IMR-90 (cell line): ENCODE measurements at regions not wholly inside any gene's neighbourhood (a gene's known extent, or its start where the extent isn't known, plus 50 kb on each side); places are given as distances from the start of the nearest gene placed in this dataset.

Experiments used
- ATAC-seq: fragments of 200-7000 bp; cut with Tn5 transposase; 2 replicates; pipeline ENCODE4 v1.9.1; 2020; ENCODE audit warnings: low read depth, mild to moderate bottlenecking, moderate library complexity
- BruUV-seq: library from RNA; stranded (reverse); fragments of 400-500 nt; replicated peaks from 2 replicates; lab custom pipeline; 2021; lab: Mats Ljungman, UMichigan
- CTCF ChIA-PET: fragments of 300-600 bp; formaldehyde crosslinking; extraction: SDS; loops from one replicate; lab custom pipeline; 2021; ENCODE audit warnings: antibody characterized with exemption; lab: Yijun Ruan, JAX
- POLR2A ChIA-PET: fragments of 300-600 bp; sonication (Branson Sonifier 250); formaldehyde crosslinking; loops from one replicate; lab custom pipeline; 2022; ENCODE audit warnings: antibody characterized with exemption; ENCODE audit not compliant: unreplicated experiment; lab: Charles Lee
- DNase-seq: peaks from one replicate; pipeline ENCODE4 v3.0.0; 2013
- H2AFZ ChIP-seq: replicated peaks from 2 replicates; pipeline ENCODE3; 2013; ENCODE audit warnings: low read length, mild to moderate bottlenecking; ENCODE audit not compliant: poor library complexity
- H2AK5ac ChIP-seq: 2 replicates; pipeline ENCODE4 v1.6.1; 2013; ENCODE audit warnings: low read depth, low read length, inconsistent platforms
- H2AK9ac ChIP-seq: replicated peaks from 2 replicates; pipeline ENCODE3; 2013; ENCODE audit warnings: mild to moderate bottlenecking, low read depth, low read length, moderate library complexity; ENCODE audit not compliant: poor library complexity
- H2BK120ac ChIP-seq: 2 replicates; pipeline ENCODE4 v1.6.1; 2013; ENCODE audit warnings: low read depth, low read length, inconsistent platforms
- H2BK15ac ChIP-seq: 3 replicates; pipeline ENCODE4 v1.6.1; 2013; ENCODE audit warnings: low read depth, low read length, inconsistent platforms
- H2BK20ac ChIP-seq: 2 replicates; pipeline ENCODE4 v1.6.1; 2013; ENCODE audit warnings: low read depth, mild to moderate bottlenecking, inconsistent platforms, low read length, moderate library complexity
- H2BK5ac ChIP-seq: 2 replicates; pipeline ENCODE4 v1.6.1; 2013; ENCODE audit warnings: mild to moderate bottlenecking, low read depth, low read length, inconsistent platforms; ENCODE audit not compliant: poor library complexity, severe bottlenecking
- H3K14ac ChIP-seq: replicated peaks from 2 replicates; pipeline ENCODE4 v1.6.1; 2013; ENCODE audit warnings: low read depth, low read length, inconsistent platforms
- H3K18ac ChIP-seq: 2 replicates; pipeline ENCODE4 v1.6.1; 2013; ENCODE audit warnings: low read depth, low read length, control low read depth
- H3K23ac ChIP-seq: 2 replicates; pipeline ENCODE4 v1.6.1; 2013; ENCODE audit warnings: low read depth, low read length, inconsistent platforms
- H3K27ac ChIP-seq: 2 replicates; pipeline ENCODE4 v1.5.1; 2013; ENCODE audit warnings: mild to moderate bottlenecking, control low read depth, low read length; ENCODE audit not compliant: insufficient read depth
- H3K27me3 ChIP-seq: 2 replicates; pipeline ENCODE4 v1.6.1; 2013; ENCODE audit warnings: low read length; ENCODE audit not compliant: control insufficient read depth, insufficient read depth
- H3K36me3 ChIP-seq: 2 replicates; pipeline ENCODE4 v1.6.1; 2013; ENCODE audit warnings: low read length, mixed read lengths; ENCODE audit not compliant: control insufficient read depth, insufficient read depth
- H3K4ac ChIP-seq: 2 replicates; pipeline ENCODE4 v1.6.1; 2013; ENCODE audit warnings: low read depth, low read length, inconsistent platforms
- H3K4me1 ChIP-seq: 2 replicates; pipeline ENCODE4 v1.6.1; 2013; ENCODE audit warnings: low read length, mixed read lengths; ENCODE audit not compliant: control insufficient read depth, insufficient read depth
- H3K4me2 ChIP-seq: 2 replicates; pipeline ENCODE4 v1.6.1; 2013; ENCODE audit warnings: low read depth, mild to moderate bottlenecking, control low read depth, low read length, moderate library complexity
- H3K4me3 ChIP-seq: 2 replicates; pipeline ENCODE4 v1.5.1; 2013; ENCODE audit warnings: low read depth, mild to moderate bottlenecking, control low read depth, low read length, moderate library complexity; ENCODE audit not compliant: insufficient read depth
- H3K56ac ChIP-seq: 2 replicates; pipeline ENCODE4 v1.6.1; 2013; ENCODE audit warnings: low read length, inconsistent platforms; ENCODE audit not compliant: insufficient read depth; ENCODE audit errors: extremely low read depth
- H3K79me1 ChIP-seq, 2 experiments: 2 replicates each; pipeline ENCODE4 v1.6.1; 2013; ENCODE audit warnings: low read length in 2 of 2, inconsistent platforms in 1 of 2, low read depth in 1 of 2
- H3K9ac ChIP-seq: 2 replicates; pipeline ENCODE4 v1.6.1; 2013; ENCODE audit warnings: low read depth, low read length, control low read depth
- H3K9me1 ChIP-seq: 2 replicates; pipeline ENCODE4 v1.6.1; 2013; ENCODE audit warnings: low read length, inconsistent platforms; ENCODE audit not compliant: insufficient read depth
- H3K9me3 ChIP-seq: 2 replicates; pipeline ENCODE4 v1.6.1; 2013; ENCODE audit warnings: low read length; ENCODE audit not compliant: control insufficient read depth, insufficient read depth
- H4K20me1 ChIP-seq: 2 replicates; pipeline ENCODE4 v1.6.1; 2013; ENCODE audit warnings: low read length, inconsistent platforms; ENCODE audit not compliant: insufficient read depth
- H4K5ac ChIP-seq: 2 replicates; pipeline ENCODE4 v1.6.1; 2013; ENCODE audit warnings: mild to moderate bottlenecking, low read depth, low read length, control low read depth
- H4K8ac ChIP-seq, 2 experiments: 2 replicates each; pipeline ENCODE4 v1.6.1; 2013; ENCODE audit warnings: low read depth in 2 of 2, low read length in 2 of 2, control low read depth in 1 of 2, inconsistent platforms in 1 of 2
- H4K91ac ChIP-seq: 2 replicates; pipeline ENCODE4 v1.6.1; 2013; ENCODE audit warnings: low read depth, low read length, inconsistent platforms; ENCODE audit not compliant: insufficient read depth
- BHLHE40 ChIP-seq: fragments of 150-350 bp; IDR thresholded peaks from 2 replicates; pipeline ENCODE4 v1.6.1; 2016; ENCODE audit warnings: mild to moderate bottlenecking, low read depth, low read length
- CEBPB ChIP-seq: IDR thresholded peaks from 2 replicates; pipeline ENCODE4 v1.6.1; 2012; ENCODE audit warnings: low read depth, low read length, improper control_type of control experiment
- CHD1 ChIP-seq: IDR thresholded peaks from 2 replicates; pipeline ENCODE4 v1.6.1; 2012; ENCODE audit warnings: low read depth, low read length, improper control_type of control experiment
- CTCF ChIP-seq: conservative IDR thresholded peaks from 2 replicates; pipeline ENCODE4 v1.5.1; 2012; ENCODE audit warnings: mild to moderate bottlenecking, low read depth, low read length, improper control_type of control experiment
- FOS ChIP-seq: fragments of 150-350 bp; IDR thresholded peaks from 2 replicates; pipeline ENCODE4 v1.6.1; 2016; ENCODE audit warnings: low read depth, low read length
- MAFK ChIP-seq: IDR thresholded peaks from 2 replicates; pipeline ENCODE4 v1.6.1; 2012; ENCODE audit warnings: low read depth, low read length, improper control_type of control experiment
- MAZ ChIP-seq: IDR thresholded peaks from 2 replicates; pipeline ENCODE4 v1.6.1; 2012; ENCODE audit warnings: low read depth, mild to moderate bottlenecking, low read length, improper control_type of control experiment, moderate library complexity, borderline replicate concordance
- MXI1 ChIP-seq: IDR thresholded peaks from 2 replicates; pipeline ENCODE4 v1.6.1; 2012; ENCODE audit warnings: low read depth, mild to moderate bottlenecking, low read length, moderate library complexity, borderline replicate concordance
- NFE2L2 ChIP-seq: fragments of 150-350 bp; IDR thresholded peaks from 2 replicates; pipeline ENCODE4 v1.6.1; 2016; ENCODE audit warnings: low read depth, mild to moderate bottlenecking, low read length
- POLR2A ChIP-seq: IDR thresholded peaks from 2 replicates; pipeline ENCODE4 v1.6.1; 2012; ENCODE audit warnings: mild to moderate bottlenecking, low read depth, low read length
- RAD21 ChIP-seq: IDR thresholded peaks from 2 replicates; pipeline ENCODE4 v1.6.1; 2012; ENCODE audit warnings: low read length, improper control_type of control experiment
- RCOR1 ChIP-seq: IDR thresholded peaks from 2 replicates; pipeline ENCODE4 v1.6.1; 2012; ENCODE audit warnings: mild to moderate bottlenecking, low read length, improper control_type of control experiment; ENCODE audit not compliant: insufficient replicate concordance
- RFX5 ChIP-seq: IDR thresholded peaks from 2 replicates; pipeline ENCODE4 v1.8.0; 2012; ENCODE audit warnings: low read depth, mild to moderate bottlenecking, low read length, moderate library complexity
- SMC3 ChIP-seq: fragments of 150-350 bp; IDR thresholded peaks from 2 replicates; pipeline ENCODE4 v1.6.1; 2016; ENCODE audit warnings: low read depth, mild to moderate bottlenecking, antibody characterized with exemption, low read length, moderate library complexity
- WGBS, 2 experiments: methylation state at CpG; one replicate each; pipeline versions ENCODE4 v1.1.5 to v1.1.7; 2013; ENCODE audit warnings: missing lambda C conversion rate in 2 of 2; ENCODE audit not compliant: insufficient read length in 1 of 2; ENCODE audit errors: extremely low coverage in 2 of 2; 5-methylcytosine and 5-hydroxymethylcytosine counted together
- dilution Hi-C: fragments of 300-500 bp; cut with HindIII; formaldehyde crosslinking; loops from one replicate; pipeline ENCODE4 v1.14.3; 2018; ENCODE audit warnings: low sequenced_read_pairs; ENCODE audit not compliant: unreplicated experiment
- in situ Hi-C: fragments of 300-500 bp; cut with MboI; formaldehyde crosslinking; loops from 3 replicates; pipeline ENCODE4 v1.14.3; 2019; ENCODE audit warnings: low sequenced_read_pairs, inconsistent platforms, mixed read lengths
- intact Hi-C: fragments of 100-400 bp; cut with micrococcal nuclease; formaldehyde crosslinking; loops from 2 replicates; pipeline ENCODE4 v1.10.0; 2022
- TF ChIP-seq, protein P1 (sequence below): fragments of 150-350 bp; IDR thresholded peaks from 2 replicates; pipeline ENCODE4 v1.6.1; 2017; ENCODE audit warnings: mild to moderate bottlenecking, antibody characterized with exemption, low read length, low read depth

DNA sequence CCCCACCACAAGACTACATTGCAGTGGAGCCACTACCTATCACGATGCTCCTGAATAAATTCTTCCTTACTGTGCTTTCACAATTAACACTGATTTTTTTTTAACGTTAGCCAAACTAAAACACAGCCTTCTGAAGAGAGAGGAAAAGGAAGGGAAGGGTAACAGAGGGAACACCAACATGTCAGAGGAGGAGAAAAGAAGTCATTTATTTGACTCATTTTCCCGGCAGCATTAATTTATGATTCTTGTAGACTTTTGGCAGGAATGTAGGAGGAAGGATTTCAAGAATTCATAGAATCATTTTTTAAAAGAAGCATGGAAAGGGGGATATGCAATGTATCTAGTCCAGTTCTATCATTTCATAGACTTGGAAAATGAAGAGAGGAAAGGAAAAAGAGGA, 74.3 kb upstream of the IQCM start:
- Histone ChIP-seq H3K23ac (no peak overlapping the region), H4K20me1 (no peaks in the 10 kb centered on the region), H4K5ac (no peak overlapping the region), H2AK5ac (no peak overlapping the region), H3K18ac (no peak overlapping the region), H3K9me1 (no peaks in the 10 kb centered on the region), H3K9ac (no peak overlapping the region), H2AFZ (no peak overlapping the region), H2BK5ac (no peak overlapping the region), H3K36me3 (no peaks in the 10 kb centered on the region), H2BK120ac (no peak overlapping the region; the same call in 1 of the 2 replicates), H4K91ac (no peak overlapping the region), H4K8ac (no peak overlapping the region), H3K4me3 (no peak overlapping the region), H3K4me1 (peaks cover 2% of the 10 kb centered on the region; the same call in 1 of the 2 replicates), H3K79me1 (no peaks in the 10 kb centered on the region), H3K4me2 (no peak overlapping the region), H2AK9ac (no peak overlapping the region), H2BK15ac (no peak overlapping the region), H3K27ac (no peak overlapping the region), H3K14ac (no peak overlapping the region), H3K4ac (no peak overlapping the region; the same call in 1 of the 2 replicates), H2BK20ac (no peak overlapping the region), H3K9me3 (no peaks in the 10 kb centered on the region), H3K27me3 (no peaks in the 10 kb centered on the region), H3K56ac (no peak overlapping the region)
- WGBS, 2 experiments: no CpG with 5 or more reads among the region's 3 CpGs
- in situ Hi-C loops: loop anchor here (25.0 kb wide), 1 partner anchor 928 kb away; no protein-coding TSS in a partner anchor
- ChIA-PET POLR2A (no interaction called here), CTCF (no interaction called here)
- TF ChIP-seq RCOR1: no peak
- no peak for TF ChIP-seq RAD21
- TF ChIP-seq CHD1: no peak
- TF ChIP-seq, protein P1, sequence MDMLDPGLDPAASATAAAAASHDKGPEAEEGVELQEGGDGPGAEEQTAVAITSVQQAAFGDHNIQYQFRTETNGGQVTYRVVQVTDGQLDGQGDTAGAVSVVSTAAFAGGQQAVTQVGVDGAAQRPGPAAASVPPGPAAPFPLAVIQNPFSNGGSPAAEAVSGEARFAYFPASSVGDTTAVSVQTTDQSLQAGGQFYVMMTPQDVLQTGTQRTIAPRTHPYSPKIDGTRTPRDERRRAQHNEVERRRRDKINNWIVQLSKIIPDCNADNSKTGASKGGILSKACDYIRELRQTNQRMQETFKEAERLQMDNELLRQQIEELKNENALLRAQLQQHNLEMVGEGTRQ: no peak
- TF ChIP-seq RFX5: no peak
- TF ChIP-seq MAZ: no peak
- TF ChIP-seq MXI1: no peak
- no peak for TF ChIP-seq FOS
- TF ChIP-seq POLR2A: no peak
- no peak for TF ChIP-seq SMC3
- TF ChIP-seq MAFK: no peak
- TF ChIP-seq BHLHE40: no peak
- no peak for TF ChIP-seq NFE2L2
- no peak for TF ChIP-seq CTCF
- TF ChIP-seq CEBPB: no peak
- DNase-seq: no peak
- dilution Hi-C loops: no loop called here
- BruUV-seq: no TSS peak
- ATAC-seq: no peak
- intact Hi-C loops: loop anchor here (5.0 kb wide), 1 partner anchor 603 kb away; no protein-coding TSS in a partner anchor
